ENCODE measurements at regions not wholly inside any gene's neighbourhood (a gene's known extent, or its start where the extent isn't known, plus 50 kb on each side); places are given as distances from the start of the nearest gene placed in this dataset.

DNA sequence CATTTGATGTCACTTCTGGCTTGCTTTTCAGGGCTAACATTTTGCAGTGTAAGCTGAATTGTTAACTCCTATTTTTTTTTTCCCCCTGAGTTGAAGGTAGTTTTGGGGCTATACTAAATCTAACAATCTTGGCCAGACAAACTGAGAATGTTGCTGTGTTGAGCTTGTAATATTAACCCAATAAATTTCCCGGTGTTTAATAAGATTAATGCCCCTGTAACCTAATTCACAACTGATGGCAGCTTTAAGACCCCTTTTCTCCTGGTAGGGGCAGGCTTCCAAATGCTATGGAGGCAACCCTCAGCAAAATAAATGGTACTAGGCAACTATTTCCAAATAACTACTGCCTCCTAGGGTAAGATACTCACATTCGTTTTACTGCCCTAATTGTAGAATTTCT is 549.6 kb upstream of the KIF2B start:
- peak; percentile 48 for ATAC-seq
- TF ChIP-seq NANOG (IDR thresholded peaks at IDR 0.05; ENCODE audit: borderline replicate concordance) (no peak), EZH2 (IDR thresholded peaks at IDR 0.05; ENCODE audit: low read depth, unreplicated experiment) (no peak)
- TF ChIP-seq, protein P1, sequence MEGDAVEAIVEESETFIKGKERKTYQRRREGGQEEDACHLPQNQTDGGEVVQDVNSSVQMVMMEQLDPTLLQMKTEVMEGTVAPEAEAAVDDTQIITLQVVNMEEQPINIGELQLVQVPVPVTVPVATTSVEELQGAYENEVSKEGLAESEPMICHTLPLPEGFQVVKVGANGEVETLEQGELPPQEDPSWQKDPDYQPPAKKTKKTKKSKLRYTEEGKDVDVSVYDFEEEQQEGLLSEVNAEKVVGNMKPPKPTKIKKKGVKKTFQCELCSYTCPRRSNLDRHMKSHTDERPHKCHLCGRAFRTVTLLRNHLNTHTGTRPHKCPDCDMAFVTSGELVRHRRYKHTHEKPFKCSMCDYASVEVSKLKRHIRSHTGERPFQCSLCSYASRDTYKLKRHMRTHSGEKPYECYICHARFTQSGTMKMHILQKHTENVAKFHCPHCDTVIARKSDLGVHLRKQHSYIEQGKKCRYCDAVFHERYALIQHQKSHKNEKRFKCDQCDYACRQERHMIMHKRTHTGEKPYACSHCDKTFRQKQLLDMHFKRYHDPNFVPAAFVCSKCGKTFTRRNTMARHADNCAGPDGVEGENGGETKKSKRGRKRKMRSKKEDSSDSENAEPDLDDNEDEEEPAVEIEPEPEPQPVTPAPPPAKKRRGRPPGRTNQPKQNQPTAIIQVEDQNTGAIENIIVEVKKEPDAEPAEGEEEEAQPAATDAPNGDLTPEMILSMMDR (conservative IDR thresholded peaks at IDR 0.05; ENCODE audit: low read depth in 2 of 2): peak; percentile 26 to 45; a peak in 3 of 4 replicates
- H2AFZ ChIP-seq: no peak overlapping the region
- H3K79me2 ChIP-seq (replicated peaks; ENCODE audit: insufficient read depth): no peaks in the 10 kb centered on the region
- H3K4me2 ChIP-seq: no peak overlapping the region
- Mint-ChIP-seq H3K4me3 (no peak overlapping the region), H3K4me1 (peaks cover 6% of the 10 kb centered on the region; the same call in 2 of the 3 replicates), H3K36me3 (ENCODE audit: low read depth) (no peaks in the 10 kb centered on the region), H3K27me3 (ENCODE audit: insufficient read depth, low read depth, poor library complexity) (no peaks in the 10 kb centered on the region), H3K27ac (no peak overlapping the region), H3K9me3 (no peaks in the 10 kb centered on the region)
- H3K27ac ChIP-seq (ENCODE audit: low read depth): no peak overlapping the region
- no peaks in the 10 kb centered on the region for H3K9me2 ChIP-seq (ENCODE audit: insufficient read depth)
- H3K27me3 ChIP-seq (ENCODE audit: insufficient read depth): no peaks in the 10 kb centered on the region
- H3F3A ChIP-seq (replicated peaks; ENCODE audit: low read depth): no peaks in the 10 kb centered on the region
- H3K4me1 ChIP-seq (ENCODE audit: insufficient read depth): no peaks in the 10 kb centered on the region
- H4K20me1 ChIP-seq (replicated peaks; ENCODE audit: insufficient read depth): no peaks in the 10 kb centered on the region
- no peak overlapping the region for H3K4me3 ChIP-seq
- H3K36me3 ChIP-seq (ENCODE audit: insufficient read depth): no peaks in the 10 kb centered on the region
- DNase-seq (ENCODE audit: low spot score): peak; percentile 20

DNA sequence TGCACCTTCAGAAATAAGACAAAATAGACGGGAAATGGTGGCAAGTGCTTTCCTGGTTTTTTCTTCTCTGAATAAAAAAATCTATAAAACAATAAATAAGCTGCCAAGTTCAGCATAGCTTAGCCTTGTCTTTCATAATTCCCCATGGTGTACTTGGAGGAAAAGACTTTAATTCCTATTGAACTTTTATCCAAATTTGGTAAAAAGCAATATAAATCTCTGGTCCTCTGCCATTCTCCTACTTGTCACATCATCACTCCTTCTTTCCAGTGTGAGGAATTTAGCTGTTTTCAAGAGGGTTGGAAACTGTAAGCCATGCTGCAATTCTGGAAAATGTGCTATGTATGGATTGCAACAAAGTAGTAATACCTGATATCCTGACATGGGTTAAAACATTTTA is 551.8 kb upstream of the KIF2B start:
- Histone ChIP-seq H2AFZ (no peak overlapping the region), H4K20me1 (replicated peaks; ENCODE audit: insufficient read depth) (no peaks in the 10 kb centered on the region), H3K79me2 (replicated peaks; ENCODE audit: insufficient read depth) (no peaks in the 10 kb centered on the region), H3K4me2 (no peak overlapping the region), H3K4me1 (ENCODE audit: insufficient read depth) (no peaks in the 10 kb centered on the region), H3K27ac (ENCODE audit: low read depth) (no peak overlapping the region), H3K36me3 (ENCODE audit: insufficient read depth) (no peaks in the 10 kb centered on the region), H3K27me3 (ENCODE audit: insufficient read depth) (no peaks in the 10 kb centered on the region), H3F3A (replicated peaks; ENCODE audit: low read depth) (no peaks in the 10 kb centered on the region), H3K9me2 (ENCODE audit: insufficient read depth) (no peaks in the 10 kb centered on the region), H3K4me3 (no peak overlapping the region)
- Mint-ChIP-seq H3K9me3 (no peaks in the 10 kb centered on the region), H3K36me3 (ENCODE audit: low read depth) (no peaks in the 10 kb centered on the region), H3K27ac (no peak overlapping the region), H3K27me3 (ENCODE audit: insufficient read depth, low read depth, poor library complexity) (no peaks in the 10 kb centered on the region), H3K4me1 (peaks cover 6% of the 10 kb centered on the region; the same call in 2 of the 3 replicates), H3K4me3 (no peak overlapping the region)
- DNase-seq (ENCODE audit: low spot score) (no peak), ATAC-seq (no peak)
- TF ChIP-seq, protein P2, sequence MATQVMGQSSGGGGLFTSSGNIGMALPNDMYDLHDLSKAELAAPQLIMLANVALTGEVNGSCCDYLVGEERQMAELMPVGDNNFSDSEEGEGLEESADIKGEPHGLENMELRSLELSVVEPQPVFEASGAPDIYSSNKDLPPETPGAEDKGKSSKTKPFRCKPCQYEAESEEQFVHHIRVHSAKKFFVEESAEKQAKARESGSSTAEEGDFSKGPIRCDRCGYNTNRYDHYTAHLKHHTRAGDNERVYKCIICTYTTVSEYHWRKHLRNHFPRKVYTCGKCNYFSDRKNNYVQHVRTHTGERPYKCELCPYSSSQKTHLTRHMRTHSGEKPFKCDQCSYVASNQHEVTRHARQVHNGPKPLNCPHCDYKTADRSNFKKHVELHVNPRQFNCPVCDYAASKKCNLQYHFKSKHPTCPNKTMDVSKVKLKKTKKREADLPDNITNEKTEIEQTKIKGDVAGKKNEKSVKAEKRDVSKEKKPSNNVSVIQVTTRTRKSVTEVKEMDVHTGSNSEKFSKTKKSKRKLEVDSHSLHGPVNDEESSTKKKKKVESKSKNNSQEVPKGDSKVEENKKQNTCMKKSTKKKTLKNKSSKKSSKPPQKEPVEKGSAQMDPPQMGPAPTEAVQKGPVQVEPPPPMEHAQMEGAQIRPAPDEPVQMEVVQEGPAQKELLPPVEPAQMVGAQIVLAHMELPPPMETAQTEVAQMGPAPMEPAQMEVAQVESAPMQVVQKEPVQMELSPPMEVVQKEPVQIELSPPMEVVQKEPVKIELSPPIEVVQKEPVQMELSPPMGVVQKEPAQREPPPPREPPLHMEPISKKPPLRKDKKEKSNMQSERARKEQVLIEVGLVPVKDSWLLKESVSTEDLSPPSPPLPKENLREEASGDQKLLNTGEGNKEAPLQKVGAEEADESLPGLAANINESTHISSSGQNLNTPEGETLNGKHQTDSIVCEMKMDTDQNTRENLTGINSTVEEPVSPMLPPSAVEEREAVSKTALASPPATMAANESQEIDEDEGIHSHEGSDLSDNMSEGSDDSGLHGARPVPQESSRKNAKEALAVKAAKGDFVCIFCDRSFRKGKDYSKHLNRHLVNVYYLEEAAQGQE (IDR thresholded peaks at IDR 0.05; ENCODE audit: unreplicated experiment): no peak
- TF ChIP-seq CREB1 (CRISPR knock-in tag; IDR thresholded peaks at IDR 0.05; ENCODE audit: low read depth) (no peak), JUNB (IDR thresholded peaks at IDR 0.05; ENCODE audit: unreplicated experiment) (no peak), STAT1 (IDR thresholded peaks at IDR 0.05; ENCODE audit: unreplicated experiment) (no peak), EZH2phosphoT487 (IDR thresholded peaks at IDR 0.05; ENCODE audit: unreplicated experiment) (no peak)
- TF ChIP-seq, protein P1 (conservative IDR thresholded peaks at IDR 0.05; ENCODE audit: low read depth in 2 of 2): no peak
- TF ChIP-seq, protein P3, sequence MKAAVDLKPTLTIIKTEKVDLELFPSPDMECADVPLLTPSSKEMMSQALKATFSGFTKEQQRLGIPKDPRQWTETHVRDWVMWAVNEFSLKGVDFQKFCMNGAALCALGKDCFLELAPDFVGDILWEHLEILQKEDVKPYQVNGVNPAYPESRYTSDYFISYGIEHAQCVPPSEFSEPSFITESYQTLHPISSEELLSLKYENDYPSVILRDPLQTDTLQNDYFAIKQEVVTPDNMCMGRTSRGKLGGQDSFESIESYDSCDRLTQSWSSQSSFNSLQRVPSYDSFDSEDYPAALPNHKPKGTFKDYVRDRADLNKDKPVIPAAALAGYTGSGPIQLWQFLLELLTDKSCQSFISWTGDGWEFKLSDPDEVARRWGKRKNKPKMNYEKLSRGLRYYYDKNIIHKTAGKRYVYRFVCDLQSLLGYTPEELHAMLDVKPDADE (IDR thresholded peaks at IDR 0.05): no peak

Data from GM23338 (cell line).